Hematopoietic multipotent progenitor cell treated with erythropoietin and hydrocortisone succinate and interleukin-3 and kit ligand, for 8 days (in vitro differentiated cells): ENCODE measurements at regions not wholly inside any gene's neighbourhood (a gene's known extent, or its start where the extent isn't known, plus 50 kb on each side); places are given as distances from the start of the nearest gene placed in this dataset.
A peak's percentile ranks its signal among the peaks of the same experiment; 100 is the strongest.
"Not testable (repeated sequence)": the region's sequence is repeated elsewhere in the genome, so short reads cannot be mapped to it uniquely, and the experiment has no call there.

Experiments used
- DNase-seq: peaks from one replicate; pipeline ENCODE4 v3.0.0-alpha.2; 2015

- DNase-seq = no peak
Observed at GRCh38 chr3:159280386-159281191, 478.7 kb downstream of the MFSD1 start.

- DNase-seq = no peak
Observed at GRCh38 chr3:159293493-159293892, 491.6 kb downstream of the MFSD1 start.

- DNase-seq = no peak
Observed at GRCh38 chr3:159301961-159302360, 500.1 kb downstream of the MFSD1 start.

- no peak for DNase-seq
Observed at GRCh38 chr3:159305017-159305416, 503.2 kb downstream of the MFSD1 start.

GRCh38 chr3:159316706-159317105 is 514.9 kb downstream of the MFSD1 start:
- DNase-seq = not testable (repeated sequence)

GRCh38 chr3:159319156-159319555 is 517.3 kb downstream of the MFSD1 start:
- no peak for DNase-seq

- DNase-seq = peak; percentile 20
Observed at GRCh38 chr3:159322322-159322939, 520.6 kb downstream of the MFSD1 start.

GRCh38 chr3:159323848-159324247 is 522.0 kb downstream of the MFSD1 start:
- DNase-seq = no peak

GRCh38 chr3:159326998-159327397 is 525.1 kb downstream of the MFSD1 start:
- no peak for DNase-seq

GRCh38 chr3:159332535-159333099 is 530.8 kb downstream of the MFSD1 start:
- no peak for DNase-seq

GRCh38 chr3:159339131-159339530 is 537.3 kb downstream of the MFSD1 start:
- no peak for DNase-seq

- no peak for DNase-seq
Observed at GRCh38 chr3:159340877-159341500, 539.1 kb downstream of the MFSD1 start.

GRCh38 chr3:159346271-159346903 is 544.5 kb downstream of the MFSD1 start:
- DNase-seq = no peak

GRCh38 chr3:159348431-159348830 is 546.6 kb downstream of the MFSD1 start:
- DNase-seq = no peak

GRCh38 chr3:159356606-159357005 is 554.8 kb downstream of the MFSD1 start:
- no peak for DNase-seq

GRCh38 chr3:159364511-159364910 is 562.7 kb downstream of the MFSD1 start:
- no peak for DNase-seq

GRCh38 chr3:159366476-159366875 is 564.6 kb downstream of the MFSD1 start:
- DNase-seq = no peak

- no peak for DNase-seq
Observed at GRCh38 chr3:159371961-159372360, 570.1 kb downstream of the MFSD1 start.

- DNase-seq = no peak
Observed at GRCh38 chr3:159378396-159379194, 576.7 kb downstream of the MFSD1 start.

- no peak for DNase-seq
Observed at GRCh38 chr3:159380891-159381290, 579.0 kb downstream of the MFSD1 start.

GRCh38 chr3:159390656-159391212 is 588.9 kb downstream of the MFSD1 start:
- no peak for DNase-seq

GRCh38 chr3:159397683-159398082 is 591.0 kb upstream of the IL12A start:
- not testable (repeated sequence) for DNase-seq
